HG03097 (cell line): ENCODE measurements at regions not wholly inside any gene's neighbourhood (a gene's known extent, or its start where the extent isn't known, plus 50 kb on each side); places are given as distances from the start of the nearest gene placed in this dataset.
"Not testable (repeated sequence)": the region's sequence is repeated elsewhere in the genome, so short reads cannot be mapped to it uniquely, and the experiment has no call there.

ENCODE experiments used
- ATAC-seq: cut with Tn5 transposase; IDR thresholded peaks from one replicate; pipeline ENCODE4 v1.9.1; 2021; ENCODE audit not compliant: unreplicated experiment, low FRiP score

DNA sequence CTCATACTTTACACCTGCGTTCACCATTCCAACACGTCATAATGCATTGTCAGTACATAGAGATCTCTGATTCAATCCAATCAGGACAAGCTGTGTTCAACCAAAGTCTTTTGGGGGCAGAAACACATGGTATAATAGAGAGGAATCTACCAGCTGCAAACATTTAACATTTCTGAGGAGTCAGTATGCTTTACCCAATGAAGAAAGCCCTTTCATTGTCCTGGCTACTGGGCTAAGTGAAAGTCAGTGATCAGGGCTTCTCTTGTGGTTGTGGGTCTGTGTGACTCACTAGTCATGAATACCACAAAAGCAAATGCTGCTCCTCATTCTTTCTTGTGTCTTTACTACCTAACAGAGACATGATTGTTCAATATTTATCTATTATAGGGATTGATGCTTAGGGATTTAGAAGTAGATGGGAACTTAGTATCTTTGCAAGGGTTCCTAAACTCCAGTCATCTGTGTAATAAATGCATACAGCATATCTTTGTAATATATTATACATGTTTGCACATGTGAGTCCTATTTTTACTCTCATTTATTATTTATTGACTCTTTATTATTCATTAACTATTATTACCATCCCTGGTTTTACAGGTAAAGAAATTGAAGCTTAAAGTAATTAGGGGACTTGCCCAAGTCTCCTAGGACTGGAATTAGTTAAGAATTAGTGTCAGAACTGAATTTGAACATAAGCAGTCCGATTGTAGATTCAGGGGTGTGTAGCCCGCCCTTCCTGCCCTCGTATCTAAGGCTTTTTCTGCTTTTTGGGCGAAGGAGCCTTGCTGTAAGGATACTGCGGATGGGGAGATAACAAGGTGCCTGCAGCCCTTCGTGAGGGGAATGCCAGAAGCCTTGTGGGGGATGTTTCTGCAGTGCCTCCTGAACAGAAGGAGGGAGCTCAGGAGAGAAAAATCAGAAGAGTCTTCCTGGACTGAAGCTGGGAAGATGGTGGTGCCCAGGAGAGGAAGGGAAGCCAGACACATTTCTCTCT, 353.1 kb upstream of the BOD1L1 start:
- ATAC-seq, result peak; percentile 78

DNA sequence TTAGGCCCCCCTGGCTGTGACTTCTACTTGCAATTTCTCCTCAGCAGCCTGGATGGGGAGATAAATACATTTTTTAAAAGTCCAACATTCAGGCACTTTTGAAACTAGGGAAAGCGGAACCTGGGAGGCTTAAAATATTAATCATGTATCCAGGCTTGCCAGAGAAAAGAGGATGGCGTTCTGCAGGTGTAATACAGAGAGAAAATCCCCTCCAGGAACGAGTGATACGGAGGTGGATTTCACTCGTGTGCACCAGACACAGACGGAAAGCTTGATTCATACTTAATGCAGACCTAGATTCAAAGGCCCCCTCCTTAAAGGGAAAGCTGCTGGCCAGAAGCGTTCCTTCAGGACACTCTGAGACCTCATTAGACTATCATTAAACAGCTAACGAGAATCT, 354.0 kb upstream of the BOD1L1 start:
- ATAC-seq, result no peak

DNA sequence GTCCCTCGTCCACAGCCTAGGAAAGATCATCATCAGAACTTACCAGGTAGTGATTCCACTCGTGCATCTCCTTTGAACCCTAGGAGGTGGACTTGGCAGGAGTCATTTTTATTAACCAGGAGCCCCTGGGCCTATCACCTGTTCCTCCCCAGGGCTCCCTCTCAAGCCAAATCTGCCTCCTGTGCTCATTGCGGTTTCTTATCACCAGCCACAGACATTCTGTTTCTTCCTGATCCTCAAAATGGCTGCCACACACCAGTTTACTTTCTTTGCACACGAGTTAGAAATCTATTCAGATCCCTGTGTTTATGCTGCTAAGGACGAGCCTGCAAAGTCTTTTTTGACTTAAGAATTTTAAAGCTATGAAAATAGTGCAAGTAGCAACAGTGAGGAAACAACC, 354.5 kb upstream of the BOD1L1 start:
- ATAC-seq, result no peak

DNA sequence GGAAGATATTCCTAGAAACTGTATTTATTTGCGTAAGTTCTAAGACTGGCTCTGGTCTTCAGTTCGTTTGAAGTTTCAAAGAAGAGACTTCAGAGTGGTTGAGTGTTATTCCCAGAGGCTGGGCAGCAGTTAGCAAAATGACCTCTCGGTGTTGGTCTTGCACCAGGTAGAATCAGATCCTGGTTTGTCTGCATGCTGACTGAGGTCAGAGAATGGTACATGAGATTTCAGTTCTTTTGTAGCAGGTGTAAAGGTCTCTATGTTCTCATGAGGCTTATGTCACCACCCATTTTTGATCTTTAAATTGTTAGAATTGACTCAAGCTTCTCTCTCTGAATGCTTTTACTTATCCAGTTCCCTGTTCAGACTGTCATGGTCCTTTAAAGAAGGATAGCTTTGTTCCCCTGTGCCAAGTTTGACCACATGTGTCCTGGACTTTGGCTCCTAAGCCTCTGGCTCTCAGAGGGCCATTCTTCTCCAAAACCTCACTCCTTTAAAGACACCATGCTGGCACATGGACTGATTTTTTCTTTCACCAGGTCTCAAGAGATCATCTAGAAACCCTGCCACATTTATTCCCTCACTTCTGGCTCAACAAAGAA, 355.8 kb upstream of the BOD1L1 start:
- ATAC-seq, result no peak

DNA sequence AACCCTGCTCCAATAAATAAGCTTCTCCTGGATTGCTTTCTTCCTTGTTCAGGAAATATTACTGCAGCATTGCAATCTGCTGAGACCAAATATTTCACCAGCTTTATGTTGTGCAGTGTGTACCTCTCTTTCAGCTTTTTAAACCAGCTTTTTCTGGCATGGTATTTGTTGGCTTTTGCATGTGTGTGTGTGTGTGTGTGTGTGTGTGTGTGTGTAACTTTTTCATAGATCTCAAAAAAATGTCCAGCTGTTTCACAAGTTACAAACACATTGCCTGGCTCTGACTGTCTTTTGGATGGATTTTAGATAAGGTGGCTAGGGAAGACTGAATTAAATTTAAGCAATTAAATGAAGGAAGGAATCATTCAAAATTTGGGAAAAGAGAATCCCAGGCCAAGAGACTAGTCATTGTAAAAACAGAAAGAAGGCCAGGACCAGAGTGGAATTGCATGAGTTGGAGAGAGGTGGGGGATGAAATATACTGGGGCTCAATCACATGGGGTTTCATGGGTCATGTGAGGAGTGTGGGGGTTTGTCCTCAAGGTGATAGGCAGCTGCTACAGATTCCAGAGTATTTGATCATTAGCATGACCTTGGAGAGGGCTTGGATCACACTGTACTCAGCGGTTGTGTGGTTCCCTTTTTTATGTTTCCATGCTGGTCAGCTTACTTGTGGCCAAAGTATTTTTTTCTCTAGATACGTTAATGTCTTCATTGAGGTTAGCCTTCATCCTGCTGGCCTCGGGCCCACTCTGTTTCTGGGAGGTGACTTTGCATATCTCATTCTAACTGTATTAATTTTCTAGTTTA, 357.7 kb upstream of the BOD1L1 start:
- no peak for ATAC-seq

DNA sequence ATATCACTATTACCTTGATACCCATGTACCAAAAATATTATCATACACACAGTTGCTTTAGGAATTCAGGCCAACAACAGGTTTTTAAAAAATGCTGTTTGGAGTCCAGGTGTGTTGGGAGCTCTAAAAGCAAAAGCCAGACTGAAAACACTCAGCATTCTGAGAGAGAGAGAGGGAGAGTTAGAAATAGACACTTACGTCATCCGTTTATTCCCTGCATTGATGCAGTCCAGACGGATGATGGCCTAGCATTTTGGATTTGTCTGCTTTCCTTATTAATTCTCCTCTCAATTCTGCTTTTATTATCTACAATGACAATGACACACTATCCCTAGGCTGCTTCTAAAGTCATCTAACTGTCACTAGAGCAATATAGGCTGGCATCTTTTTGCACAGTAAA, 358.3 kb upstream of the BOD1L1 start:
- no peak for ATAC-seq

DNA sequence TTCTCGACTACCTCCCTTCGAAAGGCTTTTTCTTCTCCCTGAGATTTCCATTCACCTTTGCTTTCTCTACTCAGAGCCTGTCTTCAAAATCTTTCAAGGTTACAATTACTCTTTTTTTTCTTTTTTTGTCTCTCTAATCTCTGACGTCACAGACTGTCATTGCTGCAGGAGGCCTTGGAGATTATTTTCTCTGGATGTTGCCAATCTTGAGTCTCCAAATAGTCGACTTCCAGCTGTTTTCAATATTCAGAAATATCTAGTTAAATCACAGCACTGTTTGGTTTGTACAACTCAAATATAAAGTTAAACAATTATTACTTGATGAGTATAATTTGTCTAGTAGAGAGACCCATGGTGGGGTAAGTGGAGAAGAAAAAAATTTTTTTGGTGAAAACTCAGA, 359.0 kb upstream of the BOD1L1 start:
- no peak for ATAC-seq

DNA sequence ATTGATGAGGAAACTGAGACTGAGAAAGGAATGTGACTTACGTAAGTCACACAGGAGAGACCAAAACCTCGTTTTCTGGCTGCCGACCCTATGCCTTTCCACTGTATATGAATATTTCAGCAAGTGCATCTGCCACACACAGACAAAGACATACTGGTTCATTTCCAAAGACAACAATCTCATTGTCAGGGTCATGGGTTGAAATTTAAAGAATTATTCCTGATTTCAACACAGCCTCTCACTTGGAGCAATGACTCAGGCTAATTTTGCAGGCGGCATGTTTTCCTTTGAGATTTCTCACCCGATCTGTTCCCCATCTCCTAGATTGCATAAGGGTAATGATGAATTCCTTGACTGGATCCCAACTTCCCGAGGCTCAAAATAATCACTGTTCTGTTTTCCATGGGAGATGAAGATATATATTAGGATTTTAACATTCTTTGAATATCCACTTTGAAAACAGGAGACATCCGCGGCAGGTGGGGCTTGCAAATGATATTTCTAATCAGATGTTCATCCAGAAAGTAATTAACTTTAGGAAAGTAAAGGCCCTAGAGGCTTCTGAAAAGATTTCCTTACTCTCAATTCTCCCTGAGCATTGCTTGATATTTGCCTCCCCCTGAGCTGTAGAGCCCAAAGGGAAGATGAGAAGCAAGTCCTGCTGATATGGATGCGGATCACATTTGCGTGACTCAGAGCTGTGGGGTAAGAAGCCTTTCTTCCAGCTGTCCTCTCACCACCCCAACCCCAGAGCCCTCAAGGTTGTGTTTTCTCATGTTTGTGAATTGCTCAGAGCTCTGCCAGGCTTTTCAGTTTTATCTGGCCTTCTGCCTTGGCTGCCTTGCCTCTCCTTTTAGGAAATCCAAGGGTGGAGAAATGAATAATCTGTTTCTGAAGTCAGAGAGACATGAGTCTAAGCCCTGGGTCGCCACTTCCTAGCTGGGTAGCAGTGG, 361.1 kb upstream of the BOD1L1 start:
- ATAC-seq, result no peak

DNA sequence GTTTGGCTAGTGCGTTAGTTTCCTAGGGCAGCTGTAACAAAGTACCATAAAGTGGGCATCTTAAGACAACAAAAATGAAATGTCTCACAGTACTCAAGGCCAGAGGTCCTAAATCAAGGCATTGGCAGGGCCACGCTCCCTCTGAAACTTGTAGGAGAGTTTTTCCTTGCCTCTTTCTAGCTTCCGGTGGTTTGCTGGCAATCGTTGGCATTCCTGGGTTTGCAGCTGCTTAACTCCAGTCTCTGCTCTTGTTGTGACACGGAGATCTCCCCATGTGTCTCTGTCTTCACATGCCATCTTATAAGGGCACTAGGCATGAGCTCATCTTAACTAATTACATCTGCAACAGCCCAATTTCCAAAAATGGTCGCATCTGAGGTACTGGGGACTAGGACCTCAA, 362.0 kb upstream of the BOD1L1 start:
- no peak for ATAC-seq

DNA sequence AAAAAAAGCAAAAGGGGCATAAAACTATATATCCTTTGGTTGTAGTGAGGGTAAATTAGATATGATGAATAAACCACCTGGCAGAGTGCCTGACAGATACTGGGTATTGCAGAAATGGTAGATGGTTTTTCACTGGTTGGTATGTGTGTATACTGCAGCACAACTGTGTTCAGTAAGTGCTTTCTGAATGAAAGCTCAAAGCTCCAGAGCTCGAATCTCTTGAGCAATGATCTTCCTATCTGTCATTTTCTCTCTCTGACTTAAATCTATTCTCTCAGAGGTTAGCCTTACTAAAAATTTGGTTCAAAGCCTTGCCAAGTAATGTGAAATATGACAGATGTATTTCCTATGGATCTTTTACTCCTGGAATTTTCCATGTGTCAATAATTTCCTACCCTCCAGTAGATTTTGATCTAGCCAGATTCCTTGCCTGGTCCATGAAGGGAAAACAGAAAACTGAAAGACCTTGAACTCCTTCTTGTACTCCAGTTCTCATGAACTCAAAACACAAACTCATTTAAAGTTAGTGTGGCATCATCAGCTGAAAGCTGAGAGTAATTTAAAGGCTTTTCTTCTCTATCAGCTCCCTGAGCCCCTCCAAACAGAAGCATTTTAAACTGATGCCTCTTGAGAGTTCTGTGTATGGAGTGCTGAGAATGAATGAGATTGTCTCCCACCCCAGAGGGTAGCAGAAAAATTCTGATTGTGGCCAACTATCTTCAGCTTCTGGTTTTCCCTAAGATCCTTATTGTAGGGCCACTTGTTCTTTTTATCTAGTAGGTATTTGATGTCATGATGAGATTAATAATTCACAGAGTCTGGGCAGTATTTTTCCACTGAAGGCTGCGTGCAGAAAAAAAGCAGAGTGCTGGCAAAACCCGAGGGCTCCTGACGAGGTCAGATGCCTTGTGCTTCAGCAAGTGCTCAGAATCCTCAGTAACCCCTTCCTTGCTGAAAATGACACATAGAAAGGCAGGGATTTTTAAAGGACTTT, 363.4 kb upstream of the BOD1L1 start:
- ATAC-seq, result no peak

DNA sequence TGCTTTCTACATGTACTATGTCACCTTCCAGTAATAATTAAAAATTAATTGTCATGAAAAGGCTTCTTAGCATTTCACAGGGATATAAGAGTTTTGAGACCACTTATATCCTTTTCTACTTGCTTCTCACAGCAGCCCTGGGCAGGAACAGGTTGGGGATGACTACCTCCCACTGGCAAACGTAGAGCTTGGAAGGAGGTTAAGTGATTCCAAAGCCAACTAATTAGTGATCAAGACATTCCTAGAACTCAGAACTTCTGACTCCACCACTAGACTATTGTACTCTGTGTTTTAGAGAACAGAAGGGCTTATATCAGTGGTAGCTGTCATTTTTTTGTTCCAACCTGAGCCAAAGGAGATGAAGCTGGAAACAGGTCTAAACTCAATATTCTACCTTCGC, 364.5 kb upstream of the BOD1L1 start:
- ATAC-seq, result no peak

DNA sequence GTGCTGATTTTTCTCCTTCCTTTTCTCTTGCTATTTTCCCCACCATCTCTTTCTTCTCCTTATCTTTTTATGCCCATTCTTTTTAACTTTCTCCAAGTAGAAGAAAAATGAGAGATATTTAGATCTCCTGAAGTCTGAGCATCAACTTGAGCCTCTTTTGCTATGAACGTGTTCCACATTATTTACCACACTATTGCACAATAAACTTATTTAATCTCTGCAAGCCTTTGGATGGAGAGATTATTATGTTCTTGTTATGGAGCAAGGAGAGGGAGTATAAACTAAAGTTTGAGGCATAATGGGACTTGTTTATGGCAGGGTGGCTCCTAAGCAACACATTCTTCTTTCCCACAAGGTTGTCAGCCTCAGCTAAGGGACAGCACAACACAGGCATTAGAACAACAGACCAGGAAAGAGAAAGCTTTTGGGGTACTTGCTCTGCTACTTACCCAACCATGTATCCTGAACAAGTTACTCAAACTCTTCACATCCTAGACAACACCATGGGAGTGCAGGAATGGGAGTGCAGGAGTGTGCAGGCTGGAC, 365.5 kb upstream of the BOD1L1 start:
- ATAC-seq, result no peak

DNA sequence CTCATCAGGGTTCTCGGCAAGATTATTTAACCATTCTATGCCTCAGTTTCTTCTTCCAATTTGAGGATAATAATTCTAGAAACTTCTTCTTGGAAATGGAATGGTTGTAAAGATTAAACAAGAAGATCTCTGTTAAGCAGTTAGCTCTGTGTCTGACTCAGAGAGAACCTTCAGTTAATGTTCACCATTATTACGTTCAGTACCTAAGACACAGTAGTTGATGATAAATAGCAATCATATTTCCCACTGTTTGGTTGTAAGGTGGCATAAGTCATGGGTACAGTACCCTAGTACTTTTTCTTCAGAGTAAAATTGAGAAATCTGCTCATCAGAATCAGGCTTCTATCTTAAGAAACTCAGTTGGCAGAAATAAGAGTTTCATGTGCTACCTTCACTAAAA, 366.5 kb upstream of the BOD1L1 start:
- ATAC-seq, result no peak

DNA sequence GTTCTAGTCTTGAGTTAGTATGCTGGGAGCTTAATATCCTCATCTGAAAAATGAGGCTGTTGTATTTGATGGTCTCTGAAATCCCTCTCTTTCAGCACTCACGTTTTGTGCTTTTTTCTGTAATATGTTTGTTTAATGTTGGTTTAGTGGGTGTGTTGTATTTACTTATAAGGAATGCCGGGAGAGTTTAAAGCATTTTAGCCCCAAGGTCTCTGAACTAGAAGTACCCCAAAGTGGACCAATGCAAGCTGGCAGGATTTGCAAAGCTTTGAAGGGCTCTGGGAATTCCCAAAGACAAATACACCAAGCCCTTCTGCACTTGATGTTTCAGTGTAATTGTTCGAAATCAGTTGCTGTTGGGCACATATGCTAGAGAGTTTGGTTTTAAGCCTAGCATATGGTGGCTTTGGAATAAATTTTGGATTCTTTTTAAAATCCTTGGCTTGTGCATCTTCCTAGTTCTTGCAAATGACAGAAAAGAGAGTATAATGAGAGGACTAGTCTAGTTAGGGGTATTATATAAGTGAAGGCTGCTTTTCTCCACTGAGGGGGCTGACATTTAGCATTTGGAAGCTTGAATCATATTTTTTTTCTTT, 371.4 kb upstream of the BOD1L1 start:
- ATAC-seq, result no peak

DNA sequence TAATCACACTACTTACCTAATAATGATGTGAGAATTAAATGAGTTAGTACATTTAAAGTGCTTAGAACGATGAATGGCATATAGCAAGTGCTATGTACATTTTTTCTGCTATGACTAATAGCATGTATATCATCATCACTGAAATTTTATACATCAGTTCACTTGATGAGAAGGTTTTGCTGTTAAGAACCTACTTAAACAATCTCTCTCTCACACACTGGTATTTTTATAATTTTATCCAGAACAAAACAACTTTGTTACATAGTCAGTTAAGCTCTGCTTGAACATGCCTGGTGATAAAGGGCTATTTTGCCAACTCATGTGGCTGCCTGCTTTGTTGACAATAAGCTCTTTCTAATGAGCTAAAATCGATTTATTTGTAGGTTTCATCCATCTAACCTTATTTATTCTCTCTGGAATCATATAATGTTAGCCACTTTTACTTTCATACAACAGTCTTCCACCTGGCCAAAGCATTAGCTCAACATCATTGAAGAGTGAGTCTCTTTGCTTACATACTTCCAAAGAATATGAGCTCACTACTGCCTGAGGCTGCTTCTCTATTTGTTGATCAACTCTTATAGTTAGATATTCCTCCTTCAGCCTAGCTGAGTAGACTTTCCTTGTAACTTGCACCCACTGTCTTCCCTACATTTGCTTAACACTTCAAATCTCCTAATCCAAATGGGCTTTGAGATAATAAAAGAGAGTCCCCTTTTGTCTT, 372.7 kb upstream of the BOD1L1 start:
- no peak for ATAC-seq

DNA sequence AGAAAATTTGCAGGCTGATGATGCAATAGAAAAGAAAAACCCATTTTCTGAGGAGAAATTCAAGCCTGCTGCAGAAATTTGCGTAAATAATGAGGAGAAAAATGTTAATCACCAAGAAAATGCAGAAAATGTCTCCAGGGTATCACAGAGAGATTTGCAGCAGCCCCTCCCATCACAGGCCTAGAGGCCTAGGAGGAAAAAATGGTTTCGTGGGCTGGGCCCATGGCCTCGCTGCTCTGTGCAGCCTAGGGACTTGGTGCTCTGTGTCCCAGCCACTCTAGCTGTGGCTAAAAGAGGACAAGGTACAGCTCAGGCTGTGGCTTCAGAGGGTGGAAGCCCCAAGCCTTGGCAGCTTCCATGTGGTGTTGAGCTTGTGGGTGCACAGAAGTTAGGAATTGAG, 374.8 kb upstream of the BOD1L1 start:
- ATAC-seq, result not testable (repeated sequence)

DNA sequence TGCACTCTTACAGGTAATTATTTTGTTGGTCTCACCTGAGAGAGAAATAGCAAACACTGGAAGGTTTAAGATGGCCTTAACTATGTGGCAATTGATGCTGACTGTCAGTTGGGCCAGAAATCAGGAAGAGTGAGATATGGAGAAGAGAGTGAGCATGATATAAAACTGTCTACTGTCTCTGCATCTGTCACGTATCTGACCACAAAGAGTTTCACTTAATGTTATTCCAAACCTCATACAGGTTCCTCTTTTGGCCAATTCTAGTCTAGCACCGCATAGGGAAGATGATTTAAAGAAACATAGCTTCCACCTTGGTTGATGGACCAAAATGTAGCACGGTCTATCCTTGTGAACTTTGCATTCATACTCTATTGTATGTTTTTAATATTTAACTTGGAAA, 381.0 kb upstream of the BOD1L1 start:
- ATAC-seq, result no peak
